GM19395 (cell line): ENCODE measurements at regions not wholly inside any gene's neighbourhood (a gene's known extent, or its start where the extent isn't known, plus 50 kb on each side); places are given as distances from the start of the nearest gene placed in this dataset.

ENCODE experiments used
- ATAC-seq: cut with Tn5 transposase; IDR thresholded peaks from one replicate; pipeline ENCODE4 v1.9.1; 2021; ENCODE audit warnings: mild to moderate bottlenecking, moderate library complexity; ENCODE audit not compliant: unreplicated experiment

GRCh38 chr16:9500872-9501271 lies 409.4 kb downstream of the HAPSTR1 start:
- ATAC-seq, result no peak

- no peak for ATAC-seq
Measured at GRCh38 chr16:9503251-9503984, 412.0 kb downstream of the HAPSTR1 start.

- no peak for ATAC-seq
Measured at GRCh38 chr16:9508328-9508936, 417.0 kb downstream of the HAPSTR1 start.

GRCh38 chr16:9509663-9510062 lies 418.2 kb downstream of the HAPSTR1 start:
- no peak for ATAC-seq

- ATAC-seq, result no peak
Measured at GRCh38 chr16:9511389-9511788, 419.9 kb downstream of the HAPSTR1 start.

GRCh38 chr16:9516444-9516843 lies 425.0 kb downstream of the HAPSTR1 start:
- no peak for ATAC-seq

- no peak for ATAC-seq
Measured at GRCh38 chr16:9518051-9518450, 426.6 kb downstream of the HAPSTR1 start.

- no peak for ATAC-seq
Measured at GRCh38 chr16:9518581-9518980, 427.1 kb downstream of the HAPSTR1 start.

- ATAC-seq, result no peak
Measured at GRCh38 chr16:9521749-9522370, 430.4 kb downstream of the HAPSTR1 start.

- no peak for ATAC-seq
Measured at GRCh38 chr16:9522614-9523013, 431.2 kb downstream of the HAPSTR1 start.

GRCh38 chr16:9523994-9524393 lies 432.6 kb downstream of the HAPSTR1 start:
- no peak for ATAC-seq

- ATAC-seq, result no peak
Measured at GRCh38 chr16:9525037-9525436, 433.6 kb downstream of the HAPSTR1 start.

GRCh38 chr16:9526791-9527190 lies 435.3 kb downstream of the HAPSTR1 start:
- ATAC-seq, result no peak

GRCh38 chr16:9527976-9528375 lies 436.5 kb downstream of the HAPSTR1 start:
- ATAC-seq, result no peak

- ATAC-seq, result no peak
Measured at GRCh38 chr16:9528511-9529079, 437.2 kb downstream of the HAPSTR1 start.

GRCh38 chr16:9533042-9533441 lies 441.6 kb downstream of the HAPSTR1 start:
- ATAC-seq, result no peak

- no peak for ATAC-seq
Measured at GRCh38 chr16:9534759-9535158, 443.3 kb downstream of the HAPSTR1 start.

GRCh38 chr16:9536905-9537304 lies 445.5 kb downstream of the HAPSTR1 start:
- no peak for ATAC-seq

- no peak for ATAC-seq
Measured at GRCh38 chr16:9539346-9539745, 447.9 kb downstream of the HAPSTR1 start.

- no peak for ATAC-seq
Measured at GRCh38 chr16:9541723-9542122, 450.3 kb downstream of the HAPSTR1 start.

- no peak for ATAC-seq
Measured at GRCh38 chr16:9542165-9542755, 450.8 kb downstream of the HAPSTR1 start.
